Activated T-cell treated with anti-CD3 and anti-CD28 coated beads, Interleukin-2, amount 50 U/mL, for 1 hour (primary cell): ENCODE measurements at regions not wholly inside any gene's neighbourhood (a gene's known extent, or its start where the extent isn't known, plus 50 kb on each side); places are given as distances from the start of the nearest gene placed in this dataset.
"Not testable (repeated sequence)": the region's sequence is repeated elsewhere in the genome, so short reads cannot be mapped to it uniquely, and the experiment has no call there.

Experiments
- DNase-seq: peaks from one replicate; pipeline ENCODE4 v3.0.0-alpha.2; 2020

DNA sequence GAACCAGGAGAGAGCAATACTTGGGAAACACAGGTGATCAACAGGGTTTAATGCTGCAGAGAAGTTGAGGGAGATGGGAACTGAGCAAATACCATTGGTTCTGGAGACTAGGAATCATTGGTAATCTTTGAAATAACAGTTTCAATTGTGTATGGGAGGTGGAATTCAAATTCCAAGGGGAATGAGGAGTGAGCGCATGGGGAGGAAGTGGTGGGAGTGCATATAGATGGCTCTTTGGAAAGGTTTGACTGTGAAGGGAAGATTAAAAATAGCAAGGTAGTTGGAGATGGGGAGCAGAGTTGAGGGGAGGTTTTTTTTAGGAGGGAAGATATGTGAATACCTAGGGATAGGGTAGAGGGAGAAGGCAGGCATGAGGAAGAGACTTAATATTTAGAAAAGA, 51.1 kb upstream of the ROPN1 start:
- DNase-seq = no peak

DNA sequence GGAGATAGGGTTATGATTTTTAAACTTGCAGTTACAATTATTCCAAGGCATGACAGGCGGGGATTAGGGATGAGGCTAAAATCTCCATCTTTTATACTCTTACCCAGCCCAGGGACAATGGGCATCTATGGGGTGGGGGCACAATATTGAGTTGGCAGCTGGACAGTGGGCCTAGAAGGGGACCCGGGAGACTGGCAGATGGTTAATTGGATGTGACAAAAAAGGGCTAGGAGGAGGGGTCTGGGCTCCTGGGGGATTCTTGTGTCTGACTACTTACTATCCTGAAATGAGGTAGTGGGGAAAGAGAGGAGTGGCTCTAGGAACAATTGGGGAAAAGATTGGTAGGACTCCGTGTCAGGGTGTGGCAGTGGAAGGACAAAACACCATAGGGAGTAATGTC, 53.0 kb upstream of the ROPN1 start:
- DNase-seq = no peak

DNA sequence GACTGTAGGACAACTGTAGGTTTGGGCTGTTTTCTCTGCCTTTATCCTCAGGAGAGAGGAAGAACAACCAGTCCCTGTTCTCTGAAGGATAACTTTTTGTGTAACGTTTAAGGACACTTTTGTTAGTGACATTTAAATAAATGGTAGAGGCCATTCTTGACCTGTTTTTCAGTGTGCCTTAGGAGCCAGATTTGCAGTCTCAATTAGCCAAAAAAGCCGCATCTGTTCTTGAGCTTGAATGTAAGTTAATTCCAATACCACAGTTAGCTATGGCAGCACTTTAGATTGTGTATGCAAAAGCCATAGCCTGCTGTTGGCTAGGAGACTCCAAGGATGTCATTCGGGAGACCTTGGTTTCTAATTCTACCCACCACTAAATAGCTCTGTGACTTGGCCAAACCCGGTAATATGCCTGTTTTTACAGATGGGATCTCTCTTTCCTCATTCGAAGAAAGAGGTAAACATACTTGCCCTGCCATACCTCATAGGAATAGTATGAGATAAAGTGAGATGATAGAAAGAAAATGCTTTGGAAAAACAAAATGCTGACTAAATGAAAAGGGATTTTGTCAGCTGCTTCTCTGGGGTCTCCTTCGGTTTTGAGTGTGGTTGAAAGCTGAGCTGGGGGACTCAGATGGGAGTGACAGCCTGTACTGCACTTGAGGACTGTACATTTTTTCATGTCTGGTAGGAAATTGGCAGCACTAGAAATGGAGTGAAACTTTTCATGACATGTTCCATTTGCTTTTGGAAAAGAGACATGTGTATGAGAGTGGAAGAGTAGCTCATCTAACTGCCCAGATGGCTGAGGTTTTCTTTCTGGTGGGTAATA, 57.3 kb upstream of the ROPN1 start:
- no peak for DNase-seq

DNA sequence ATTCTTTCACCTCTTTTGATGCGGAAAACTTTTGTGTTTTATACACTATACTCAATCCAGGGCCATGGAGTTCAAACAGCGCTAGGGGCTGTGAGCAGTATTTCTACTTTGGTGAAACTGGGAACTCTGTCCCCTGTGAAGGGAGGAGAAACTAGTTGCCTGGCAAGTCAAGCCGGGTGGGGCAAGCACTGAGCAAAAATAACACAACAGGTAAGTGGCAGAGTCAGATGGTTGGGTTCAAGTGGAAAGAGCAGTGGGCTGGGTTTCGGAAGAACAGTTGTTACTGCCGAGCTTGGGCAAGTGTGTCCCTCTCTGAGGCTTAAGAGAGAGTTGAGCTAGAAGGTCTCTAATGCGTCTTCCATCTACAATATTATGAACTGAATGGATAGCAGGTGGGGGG, 59.7 kb upstream of the ROPN1 start:
- no peak for DNase-seq

DNA sequence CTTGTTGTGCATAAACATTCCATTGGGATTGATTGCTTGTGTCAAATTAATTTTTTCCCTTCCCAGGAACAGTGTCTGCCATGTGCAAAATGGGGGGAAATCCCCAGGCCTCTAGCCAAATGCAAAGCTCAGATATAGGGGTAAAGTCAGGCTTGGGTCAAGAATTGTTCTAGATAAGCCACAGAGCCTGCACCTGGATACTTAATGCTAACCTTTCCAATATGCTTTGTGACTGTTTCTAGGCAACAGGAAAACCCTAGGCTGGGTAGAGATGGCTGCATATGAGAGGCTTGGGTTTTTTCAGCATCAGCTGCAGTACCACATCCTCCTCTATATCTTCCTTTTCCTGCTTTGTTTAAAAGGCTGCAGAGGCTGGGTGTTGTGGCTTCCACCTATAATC, 61.9 kb upstream of the ROPN1 start:
- DNase-seq = no peak

DNA sequence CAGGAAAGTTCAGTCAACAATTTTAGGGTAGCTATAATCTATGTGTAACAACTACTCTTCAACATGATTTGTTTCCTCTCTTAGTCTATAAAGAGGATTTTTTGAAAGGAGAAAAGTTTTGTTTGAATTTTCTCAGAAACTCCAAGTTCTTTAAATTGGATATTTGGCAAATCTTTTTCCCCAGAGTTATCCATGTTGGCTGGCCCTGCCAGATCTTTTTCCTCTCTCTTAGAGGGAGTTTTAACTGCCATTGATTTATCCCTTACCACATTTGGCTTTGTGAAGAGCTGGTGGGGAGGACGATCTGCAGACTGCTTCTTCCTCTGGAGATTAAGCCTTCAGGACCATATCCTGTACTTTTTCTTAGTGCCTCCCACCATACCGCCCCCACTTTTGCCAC, 64.9 kb upstream of the ROPN1 start:
- no peak for DNase-seq

DNA sequence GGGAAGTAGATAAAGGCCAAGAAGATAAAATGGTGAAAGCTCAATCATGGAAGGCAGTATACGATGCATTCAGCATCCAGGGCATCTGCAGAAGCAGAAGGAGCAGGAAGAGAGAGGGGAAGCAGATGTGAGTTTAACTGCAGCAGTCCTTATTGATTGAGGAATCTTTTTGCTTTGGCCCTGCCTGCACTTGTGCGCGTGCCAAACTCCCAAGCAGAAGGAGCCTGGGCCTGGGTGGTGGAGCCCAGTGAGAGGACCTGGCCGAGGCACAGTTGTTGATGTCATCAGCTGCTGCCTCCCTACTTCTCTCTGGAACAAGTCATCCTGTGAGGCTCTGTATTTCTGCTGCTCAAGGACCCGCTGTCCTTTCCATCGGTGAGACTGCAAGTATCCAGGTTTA, 65.5 kb upstream of the ROPN1 start:
- no peak for DNase-seq

DNA sequence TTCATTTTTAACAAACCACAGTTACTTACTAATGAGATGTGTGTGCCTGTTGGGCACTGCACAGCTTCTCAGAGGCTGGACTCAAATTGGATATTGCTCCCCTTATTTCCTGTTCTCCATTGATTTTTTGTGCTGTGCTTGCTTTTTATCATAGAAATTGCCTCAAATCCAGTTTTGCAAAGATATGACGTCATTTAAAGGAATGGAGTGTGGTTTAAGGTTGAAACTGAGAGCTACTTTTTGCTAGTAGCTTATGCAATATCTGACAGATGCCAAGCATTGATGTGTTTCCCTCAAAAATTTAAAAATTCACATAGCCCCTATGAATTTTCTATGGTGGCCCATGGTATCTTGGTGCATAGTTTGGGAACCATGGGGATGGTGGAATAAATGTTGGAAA, 67.7 kb upstream of the ROPN1 start:
- DNase-seq = no peak

DNA sequence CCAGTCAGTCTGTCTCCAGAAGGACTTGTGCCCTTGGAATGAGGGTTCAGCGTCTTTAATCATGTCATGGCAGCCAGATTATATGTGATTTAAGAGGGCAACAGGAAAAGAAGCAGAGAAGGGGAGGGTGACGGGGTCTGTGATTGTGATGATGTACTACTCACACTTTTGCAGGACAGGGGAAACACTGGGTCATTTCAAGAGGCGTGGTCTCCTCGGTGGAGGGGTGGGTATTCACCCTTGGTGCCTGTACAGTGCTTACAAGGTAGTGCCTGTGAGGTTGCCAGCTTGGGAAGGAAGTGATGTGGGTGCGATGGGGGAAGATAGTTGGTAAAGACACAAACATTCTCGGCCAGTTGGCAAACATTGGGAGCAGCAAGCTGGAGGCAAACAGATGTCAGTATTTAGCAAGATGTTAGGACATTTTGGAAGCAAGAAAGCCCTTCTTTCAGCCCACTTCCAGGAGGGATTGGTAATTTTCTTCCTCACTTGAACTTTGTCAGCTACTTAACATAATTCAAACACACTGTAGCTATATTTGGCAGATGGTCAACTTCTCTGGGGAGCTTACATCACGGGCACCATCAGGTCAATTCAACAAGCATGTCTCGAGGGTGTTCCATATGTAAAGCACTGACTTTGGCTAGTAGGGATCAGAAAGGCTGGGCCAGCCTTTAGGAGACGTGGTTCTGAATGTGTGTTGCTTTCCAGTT, 71.4 kb upstream of the ROPN1 start:
- no peak for DNase-seq

DNA sequence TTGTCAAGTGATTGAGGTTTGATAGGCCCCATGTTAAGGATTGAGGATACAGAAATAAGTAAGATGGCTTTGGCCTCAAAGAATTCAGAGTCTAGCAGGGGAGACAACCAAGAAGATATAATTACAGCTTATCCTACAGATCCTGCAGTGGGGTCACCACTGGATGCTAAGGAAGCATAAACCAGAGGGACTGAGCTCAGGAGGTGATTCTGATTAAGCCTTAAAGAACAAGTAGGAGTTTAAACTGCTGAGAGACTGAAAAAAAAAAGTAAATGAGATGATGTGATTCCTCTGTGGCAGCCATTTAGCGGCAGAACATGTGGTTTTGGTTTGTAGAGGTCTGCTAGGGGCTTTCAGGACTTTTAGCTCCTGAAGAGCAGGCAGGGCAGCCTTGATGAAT, 72.1 kb upstream of the ROPN1 start:
- DNase-seq = no peak

DNA sequence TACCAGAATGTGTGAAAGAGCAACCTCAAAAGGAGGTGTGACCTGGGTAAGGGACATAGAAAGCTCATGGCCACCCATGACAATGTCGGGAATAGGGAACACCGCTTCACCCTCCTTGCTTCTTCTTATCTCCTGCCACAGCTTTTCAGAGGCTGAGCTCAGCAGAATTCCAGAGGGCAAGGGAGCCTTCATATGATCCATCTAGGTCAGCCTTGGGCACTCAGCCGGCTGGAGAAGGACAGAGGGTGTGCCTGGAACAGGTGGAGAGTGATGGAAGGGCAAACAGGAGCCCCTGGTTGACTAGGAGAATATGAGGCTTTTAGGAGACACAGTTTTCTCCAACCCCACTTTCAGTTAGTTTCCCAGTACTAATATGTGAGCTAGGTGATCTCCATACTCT, 74.6 kb upstream of the ROPN1 start:
- not testable (repeated sequence) for DNase-seq

DNA sequence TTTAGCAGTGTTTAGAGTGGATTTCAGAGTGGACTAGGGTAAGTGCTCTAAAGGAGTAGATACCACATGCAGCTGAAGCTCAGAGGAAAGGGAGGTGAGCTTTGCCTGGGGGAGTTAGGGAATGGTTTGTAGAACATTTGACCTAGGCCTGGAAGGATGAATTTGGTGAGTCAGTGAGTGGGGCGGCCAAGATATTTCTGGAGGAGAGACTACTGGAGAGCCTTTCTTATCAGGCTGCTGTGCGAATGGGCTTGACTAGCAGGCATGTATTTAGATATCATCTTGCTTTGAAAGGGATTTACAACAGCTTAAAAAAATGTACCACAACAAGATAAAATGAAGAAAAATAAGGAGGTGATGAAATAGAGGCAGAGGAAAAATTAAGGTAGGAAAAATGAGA, 77.8 kb upstream of the ROPN1 start:
- DNase-seq = not testable (repeated sequence)

DNA sequence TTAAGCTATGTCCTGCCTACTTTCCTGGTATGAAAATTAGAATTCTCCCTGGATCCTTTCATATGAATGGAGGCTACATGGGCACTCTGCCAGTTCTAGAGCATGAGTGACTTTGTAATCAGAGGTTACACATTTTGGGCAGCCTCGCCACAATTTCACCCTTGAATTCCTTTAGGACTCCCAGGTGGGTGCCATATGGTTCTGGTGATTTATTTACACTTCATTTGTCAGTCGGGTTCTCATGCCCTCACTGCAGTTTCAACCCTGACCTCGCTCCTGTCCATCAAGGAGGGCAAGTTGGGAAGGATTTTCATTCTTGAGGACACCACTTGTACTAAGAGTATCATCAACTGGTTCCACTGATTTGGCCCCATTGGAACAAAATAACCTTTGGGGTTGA, 83.2 kb upstream of the ROPN1 start:
- DNase-seq = not testable (repeated sequence)

DNA sequence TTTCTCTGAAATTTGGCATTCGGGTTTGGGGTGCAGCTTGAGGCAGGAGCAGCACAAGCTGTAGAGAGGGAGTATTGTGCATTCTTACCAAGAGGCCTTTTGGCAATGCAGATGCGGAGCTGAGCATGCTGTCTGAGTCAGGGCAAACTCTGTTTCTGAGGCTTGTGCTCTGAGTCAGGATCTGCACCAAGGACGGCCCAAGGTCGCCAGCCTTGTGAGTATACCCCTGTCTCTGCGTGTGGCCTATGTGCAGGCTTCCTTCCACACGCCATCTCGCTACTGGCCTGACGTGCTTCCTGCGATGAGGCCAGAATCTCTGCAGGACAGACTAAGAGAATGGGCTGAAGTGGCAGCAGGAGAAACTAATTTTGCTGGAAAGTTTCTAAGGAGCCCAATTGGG, 83.8 kb upstream of the ROPN1 start:
- no peak for DNase-seq

DNA sequence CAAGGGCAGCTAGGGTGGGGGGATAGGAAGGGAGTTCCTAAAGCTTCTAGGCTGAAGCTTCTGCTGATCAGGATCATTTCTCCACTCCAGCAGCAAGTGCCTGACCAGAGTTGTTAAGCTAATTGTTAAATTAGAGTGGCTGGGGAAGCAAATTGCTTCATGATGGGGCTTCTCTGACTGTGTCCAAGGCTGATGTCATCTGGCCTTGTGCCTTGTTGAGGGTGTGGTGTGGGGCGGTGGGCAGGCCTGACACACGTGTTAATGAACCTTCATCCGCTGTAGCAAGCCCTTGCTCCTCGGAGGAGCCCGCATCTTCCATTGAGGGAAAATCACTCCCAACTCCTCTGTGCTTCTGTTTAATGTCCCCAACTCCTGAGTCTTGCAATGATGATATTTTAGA, 84.3 kb upstream of the ROPN1 start:
- DNase-seq = no peak

DNA sequence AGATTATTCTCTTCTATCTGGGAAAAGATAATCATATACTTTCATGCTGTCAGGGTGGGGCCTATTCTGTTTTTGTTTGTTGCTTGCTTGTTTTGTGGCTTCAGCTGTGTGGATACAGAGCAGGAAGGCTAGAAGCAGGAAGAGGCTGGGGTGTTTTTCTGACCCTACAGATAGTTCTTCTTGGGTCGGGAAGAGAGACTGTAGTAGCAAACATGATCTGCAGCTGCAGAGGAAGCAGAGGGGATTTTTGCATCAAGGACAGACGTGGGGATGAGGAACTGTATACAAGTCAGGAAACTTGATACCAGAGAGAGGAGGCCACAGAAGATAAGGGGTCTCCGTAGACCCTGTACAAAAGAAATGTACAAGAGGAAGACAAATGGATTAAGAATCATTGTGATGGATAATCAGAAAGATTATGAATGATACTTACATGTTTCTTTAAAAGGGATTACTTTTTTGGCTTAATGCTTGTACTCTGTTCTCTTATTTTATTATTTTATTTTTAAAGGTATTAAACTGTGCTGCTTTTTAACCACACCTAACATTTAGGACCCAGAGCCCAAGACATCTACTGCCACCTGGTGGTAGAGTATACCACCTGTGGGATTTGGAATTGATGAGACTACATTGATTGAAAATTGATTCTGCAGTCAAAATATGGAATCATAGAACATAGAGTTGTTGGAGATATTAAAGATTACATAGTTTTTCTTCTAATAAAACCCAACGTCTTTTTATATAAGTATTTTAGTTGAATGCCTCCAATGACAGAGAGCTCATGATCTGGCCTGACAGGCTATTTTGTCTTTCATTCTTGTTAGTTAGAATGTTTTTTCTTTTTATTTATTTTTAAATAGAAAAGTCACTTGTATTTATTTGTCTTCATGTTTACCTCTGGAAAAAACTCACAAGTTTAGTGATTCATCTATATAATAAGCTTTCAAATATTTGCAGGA, 87.3 kb upstream of the ROPN1 start:
- no peak for DNase-seq

DNA sequence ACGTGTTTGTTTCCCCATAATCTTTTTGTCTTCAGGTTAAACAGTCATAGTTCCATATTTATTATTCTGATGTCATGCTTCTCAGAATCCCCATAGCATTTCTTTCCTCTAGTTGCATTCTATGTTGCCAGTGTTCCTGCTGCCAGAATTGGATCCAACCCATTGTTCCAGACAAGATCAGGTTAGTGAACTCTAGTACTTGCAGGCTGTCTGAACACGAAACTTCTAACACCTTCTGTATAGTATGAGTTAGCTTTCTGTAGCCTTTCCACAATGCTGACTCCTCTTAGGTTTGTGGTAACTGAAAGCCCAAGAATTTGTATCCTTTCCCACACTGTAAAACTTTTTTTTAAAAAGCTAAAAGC, 88.0 kb upstream of the ROPN1 start:
- DNase-seq = no peak

DNA sequence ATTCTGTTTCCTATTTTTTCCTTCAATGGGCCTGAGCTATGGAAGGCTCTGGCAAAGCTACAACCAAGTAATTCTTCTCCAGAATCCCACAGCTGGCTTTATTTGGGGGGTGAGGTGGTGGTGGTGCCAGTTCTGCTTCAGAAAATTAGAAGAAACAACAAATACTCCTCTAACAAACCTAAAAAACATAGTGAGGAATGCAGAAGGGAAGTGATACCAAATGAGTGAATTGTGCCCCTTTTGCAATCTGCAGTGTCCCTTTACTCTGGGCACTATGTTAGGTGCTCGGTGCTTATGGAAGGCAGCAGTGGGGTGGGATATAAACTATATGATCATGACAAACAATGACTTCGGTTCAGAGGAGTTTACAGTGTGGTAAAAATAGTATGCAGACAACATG, 90.4 kb upstream of the ROPN1 start:
- no peak for DNase-seq

DNA sequence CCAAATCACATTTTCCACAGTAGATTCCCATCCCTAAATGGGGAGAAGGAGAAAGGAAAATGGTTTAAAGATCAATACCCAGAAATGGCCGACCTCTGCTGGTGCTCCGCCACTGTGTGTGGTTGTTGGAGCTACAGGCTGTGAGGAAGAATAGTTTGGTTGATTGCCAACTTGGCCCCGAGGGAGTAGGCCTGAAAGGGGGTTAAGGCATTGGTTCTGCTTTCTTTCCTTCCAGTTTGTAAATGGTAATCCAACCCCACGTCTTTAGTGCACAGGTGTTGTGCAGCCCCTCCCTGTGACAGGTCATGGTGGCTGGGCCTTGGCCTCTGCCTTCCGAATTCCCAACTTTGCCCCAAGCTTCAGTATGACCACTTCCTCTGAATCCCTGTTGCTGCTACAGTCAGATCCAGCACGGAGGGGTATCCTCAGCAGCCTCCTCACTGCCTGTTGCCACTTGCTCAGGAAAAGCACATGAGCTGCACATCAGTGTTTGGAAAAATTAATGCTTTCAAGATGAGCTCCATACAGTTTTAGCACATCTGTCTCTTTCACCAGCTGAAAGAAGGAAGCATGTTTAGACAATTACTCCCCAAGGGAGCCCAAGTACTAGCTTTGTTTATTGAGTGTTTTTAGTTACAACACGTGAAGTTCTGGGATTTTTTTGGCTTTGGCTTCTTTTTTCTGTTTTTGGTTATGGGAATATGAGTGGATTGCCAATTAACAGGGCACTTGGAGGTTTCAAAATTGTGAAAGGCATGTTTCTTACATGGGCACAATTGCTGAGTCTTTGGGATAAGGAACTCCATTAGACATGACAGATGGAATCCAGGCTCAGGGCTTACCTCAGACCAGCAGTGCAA, 92.3 kb upstream of the ROPN1 start:
- no peak for DNase-seq

DNA sequence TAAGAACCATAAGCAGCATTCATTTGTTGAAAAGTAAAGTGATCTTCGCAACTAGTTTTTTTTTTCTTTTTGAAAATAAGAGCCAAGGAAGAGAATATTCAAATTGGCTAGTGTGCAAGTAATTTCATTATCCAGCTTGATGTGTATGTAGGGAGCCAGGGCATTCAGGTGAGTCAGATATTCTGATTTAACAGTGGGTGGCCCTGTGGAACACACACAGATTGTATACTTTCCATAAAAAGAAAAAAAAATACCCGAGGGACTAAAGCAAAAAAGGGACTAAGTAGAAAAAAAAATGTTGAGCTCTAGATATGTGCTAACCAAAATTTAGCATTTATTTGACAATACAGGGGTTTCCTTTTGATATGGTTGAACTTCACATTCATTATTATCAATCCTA, 96.9 kb upstream of the ROPN1 start:
- no peak for DNase-seq

DNA sequence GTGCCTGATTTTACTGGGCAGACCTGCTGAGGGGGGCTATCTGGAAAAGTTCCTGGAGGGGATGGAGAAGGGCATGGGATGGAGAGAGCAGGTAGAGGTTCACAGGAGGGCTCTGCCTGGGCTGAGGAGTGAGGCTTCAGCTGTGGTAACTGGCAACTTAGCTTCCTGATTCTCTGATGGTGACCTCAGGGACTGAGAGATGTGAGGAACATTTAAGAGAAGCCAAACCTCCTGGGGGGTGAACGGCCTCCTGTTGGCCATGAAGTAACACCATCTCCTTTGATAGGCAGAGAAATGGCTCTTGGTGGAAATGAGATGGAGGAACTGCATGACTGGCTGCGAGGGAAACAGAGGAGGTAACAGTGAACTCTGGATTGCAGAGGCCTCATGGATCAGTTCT, 97.3 kb upstream of the ROPN1 start:
- no peak for DNase-seq

DNA sequence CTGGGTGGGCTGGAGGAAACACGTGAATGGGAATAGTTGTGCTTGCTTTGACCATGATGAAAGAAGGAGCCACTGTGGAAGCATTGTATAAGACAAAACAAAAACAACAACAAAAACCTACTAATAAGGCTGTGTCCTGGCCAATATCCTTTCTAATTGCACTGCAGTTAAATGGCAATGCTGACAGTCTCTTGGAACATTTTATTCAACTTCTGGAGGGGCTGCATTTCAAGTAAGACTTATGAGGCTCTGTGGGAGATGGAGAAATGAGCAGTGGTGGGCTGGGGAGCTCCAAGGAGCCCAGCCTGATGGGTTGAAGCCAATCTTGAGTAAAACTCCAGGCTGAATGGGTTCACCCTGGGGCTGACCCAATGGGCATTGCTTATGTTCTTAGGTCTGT, 99.8 kb upstream of the ROPN1 start:
- DNase-seq = no peak

DNA sequence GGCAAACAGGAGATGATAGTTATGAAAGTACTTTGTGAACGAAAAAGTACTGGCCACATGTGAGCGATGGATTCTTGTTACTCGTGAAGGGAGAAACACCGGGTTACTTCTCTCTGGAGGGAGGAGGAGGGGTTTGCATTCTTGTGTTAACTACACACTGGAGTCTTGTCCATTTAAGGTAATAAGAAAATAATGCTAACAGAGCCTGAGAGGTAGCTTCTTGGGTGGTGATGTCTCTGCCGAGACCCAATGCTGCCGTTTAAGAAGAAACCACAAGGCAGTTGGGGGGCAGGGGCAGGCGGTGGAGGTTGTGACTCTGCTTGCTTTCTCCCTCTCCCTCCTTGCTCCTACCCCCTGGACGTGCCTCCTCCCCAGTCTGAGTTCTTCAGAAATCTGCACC, 100.9 kb upstream of the ROPN1 start:
- no peak for DNase-seq
